ENCODE measurements at regions not wholly inside any gene's neighbourhood (a gene's known extent, or its start where the extent isn't known, plus 50 kb on each side); places are given as distances from the start of the nearest gene placed in this dataset.

- no peak for TF ChIP-seq POLR2AphosphoS5 (IDR thresholded peaks at IDR 0.05; ENCODE audit: low read depth, low read length)
- no peak for TF ChIP-seq REST (IDR thresholded peaks at IDR 0.05; ENCODE audit: low read depth)
- no peak for TF ChIP-seq CTCF (IDR thresholded peaks at IDR 0.05 in 2 of 3, conservative IDR thresholded peaks at IDR 0.05 in 1 of 3; ENCODE audit: borderline replicate concordance in 1 of 3, insufficient read depth in 1 of 3, low read depth in 2 of 3, low read length in 2 of 3)
- no peak for TF ChIP-seq ATF3 (IDR thresholded peaks at IDR 0.05)
- no peak for TF ChIP-seq EZH2 (IDR thresholded peaks at IDR 0.05)
Observed at GRCh38 chr12:115897729-115898128, 379.8 kb downstream of the MED13L start.

Data from HCT116 (cell line).